ENCODE measurements at regions not wholly inside any gene's neighbourhood (a gene's known extent, or its start where the extent isn't known, plus 50 kb on each side); places are given as distances from the start of the nearest gene placed in this dataset.

GRCh38 chr11:15594607-15595006, 479.9 kb downstream of the INSC start:
- no peaks in the 10 kb centered on the region for H3K4me1 ChIP-seq (ENCODE audit: control insufficient read depth, insufficient read depth, low read length)
- no peaks in the 10 kb centered on the region; the same call in 1 of the 2 replicates for H3K27me3 ChIP-seq (ENCODE audit: control insufficient read depth, insufficient read depth, low read length)
- ChIA-PET POLR2A (interaction anchor here (0.5 kb wide), 1 partner anchor 12 kb away, joined by 3 read pairs; no protein-coding TSS in a partner anchor), CTCF (no interaction called here)
- intact Hi-C loops (cut with micrococcal nuclease; ENCODE audit: unreplicated experiment) (no loop called here), in situ Hi-C loops (cut with HindIII; ENCODE audit: low pct_unique_long_range_greater_than_20kb, low sequenced_read_pairs) (no loop called here)
- no peak overlapping the region for H3K4me3 ChIP-seq (ENCODE audit: low read depth in 2 of 2, low read length in 2 of 2)
- H3K9me3 ChIP-seq (ENCODE audit: control insufficient read depth, insufficient read depth, low read depth, low read length) = no peaks in the 10 kb centered on the region
- TF ChIP-seq CTCF (IDR thresholded peaks at IDR 0.05) (no peak), TCF7L2 (IDR thresholded peaks at IDR 0.05; ENCODE audit: low read depth, low read length) (no peak), POLR2AphosphoS5 (IDR thresholded peaks at IDR 0.05; ENCODE audit: low read depth, low read length) (no peak), REST (IDR thresholded peaks at IDR 0.05; ENCODE audit: insufficient read depth in 1 of 2, low read depth in 2 of 2, low read length in 1 of 2) (no peak), SIN3A (IDR thresholded peaks at IDR 0.05; ENCODE audit: borderline replicate concordance, insufficient read depth, low read depth, low read length) (no peak)
- H3K36me3 ChIP-seq (ENCODE audit: control insufficient read depth, insufficient read depth, low read length) = no peaks in the 10 kb centered on the region
- no TSS peak for BruUV-seq (replicated peaks)
- ATAC-seq = no peak
- H3K27ac ChIP-seq (ENCODE audit: low read length) = no peak overlapping the region
- no peak for DNase-seq (ENCODE audit: low read depth, low spot score)

GRCh38 chr11:15599376-15599775, 484.7 kb downstream of the INSC start:
- DNase-seq (ENCODE audit: low read depth, low spot score) = no peak
- BruUV-seq (replicated peaks) = no TSS peak
- no peaks in the 10 kb centered on the region for H3K36me3 ChIP-seq (ENCODE audit: control insufficient read depth, insufficient read depth, low read length)
- H3K27ac ChIP-seq (ENCODE audit: low read length) = no peak overlapping the region
- ChIA-PET CTCF (no interaction called here), POLR2A (no interaction called here)
- H3K4me3 ChIP-seq (ENCODE audit: low read depth in 2 of 2, low read length in 2 of 2) = no peak overlapping the region
- in situ Hi-C loops (cut with HindIII; ENCODE audit: low pct_unique_long_range_greater_than_20kb, low sequenced_read_pairs) (no loop called here), intact Hi-C loops (cut with micrococcal nuclease; ENCODE audit: unreplicated experiment) (no loop called here)
- no peaks in the 10 kb centered on the region for H3K9me3 ChIP-seq (ENCODE audit: control insufficient read depth, insufficient read depth, low read depth, low read length)
- ATAC-seq = no peak
- H3K27me3 ChIP-seq (ENCODE audit: control insufficient read depth, insufficient read depth, low read length) = no peaks in the 10 kb centered on the region; the same call in 1 of the 2 replicates
- no peak for TF ChIP-seq POLR2AphosphoS5 (IDR thresholded peaks at IDR 0.05; ENCODE audit: low read depth, low read length)
- TF ChIP-seq CTCF (IDR thresholded peaks at IDR 0.05) = no peak
- TF ChIP-seq TCF7L2 (IDR thresholded peaks at IDR 0.05; ENCODE audit: low read depth, low read length) = no peak
- TF ChIP-seq SIN3A (IDR thresholded peaks at IDR 0.05; ENCODE audit: borderline replicate concordance, insufficient read depth, low read depth, low read length) = no peak
- TF ChIP-seq REST (IDR thresholded peaks at IDR 0.05; ENCODE audit: insufficient read depth in 1 of 2, low read depth in 2 of 2, low read length in 1 of 2) = no peak
- H3K4me1 ChIP-seq (ENCODE audit: control insufficient read depth, insufficient read depth, low read length) = no peaks in the 10 kb centered on the region

All from Panc1 (cell line).